CD4-positive, alpha-beta T cell treated with Interleukin-6 at 100 ng/mL for 8 hours (primary cell): ENCODE measurements at regions not wholly inside any gene's neighbourhood (a gene's known extent, or its start where the extent isn't known, plus 50 kb on each side); places are given as distances from the start of the nearest gene placed in this dataset.

Source experiments
- DNase-seq: peaks from one replicate; pipeline ENCODE4 v3.0.0-alpha.2; 2020; ENCODE audit warnings: mixed read lengths, low spot score

DNA sequence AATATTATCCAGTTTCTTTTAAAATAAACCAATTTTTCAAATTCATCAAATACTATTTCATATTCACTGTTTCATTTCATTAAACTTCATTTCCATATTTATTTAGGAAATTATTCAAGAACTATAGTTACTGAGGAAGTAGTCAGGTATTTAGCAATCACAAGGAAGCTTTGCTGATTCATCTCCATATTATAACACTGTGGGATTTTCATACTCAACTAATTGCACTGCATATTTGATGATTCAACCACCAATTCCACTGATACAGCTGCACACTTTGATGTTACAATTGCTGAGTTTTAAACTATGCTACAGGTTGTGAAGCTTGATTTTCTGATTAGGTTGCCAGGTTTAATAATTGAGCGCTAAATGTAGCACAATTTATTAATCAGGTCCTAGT, 556.8 kb upstream of the SLITRK1 start:
- DNase-seq, result no peak

DNA sequence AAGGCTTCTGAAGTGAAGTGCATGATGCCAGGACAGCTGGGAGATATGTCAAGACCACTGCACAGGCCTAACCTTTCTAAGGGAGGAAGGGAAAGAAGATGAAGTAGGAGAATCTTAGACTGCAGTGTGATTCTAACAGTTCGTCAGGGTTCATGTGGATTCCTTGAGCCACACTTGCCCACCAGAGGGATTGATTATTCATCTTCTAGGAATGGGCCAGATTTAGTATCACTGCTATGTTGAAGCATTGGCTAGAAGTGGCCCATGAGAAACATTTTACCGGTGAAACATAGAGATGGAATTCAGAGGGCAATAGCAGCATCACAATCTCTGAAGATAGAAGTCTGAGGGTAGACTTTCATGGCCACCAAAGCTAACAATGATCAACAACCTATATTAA, 550.8 kb upstream of the SLITRK1 start:
- no peak for DNase-seq

DNA sequence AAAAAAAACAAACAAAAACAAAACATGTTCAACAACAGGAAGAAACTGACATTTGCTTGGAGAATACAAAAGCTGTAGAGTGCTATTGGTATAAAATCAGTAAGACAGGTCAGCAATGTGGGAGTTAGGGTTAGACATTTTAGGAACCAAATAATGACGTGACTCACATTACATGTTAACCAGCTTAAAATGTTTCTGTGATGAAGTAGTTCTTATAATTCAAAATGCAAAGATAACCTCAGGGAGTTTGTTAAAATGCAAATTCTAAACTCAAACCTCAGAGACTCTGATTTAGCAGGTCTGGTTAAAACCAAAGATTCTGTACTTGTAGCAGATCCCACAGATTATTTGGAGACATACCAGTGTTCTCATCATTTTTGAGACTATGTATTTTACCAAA, 549.4 kb upstream of the SLITRK1 start:
- DNase-seq, result no peak

DNA sequence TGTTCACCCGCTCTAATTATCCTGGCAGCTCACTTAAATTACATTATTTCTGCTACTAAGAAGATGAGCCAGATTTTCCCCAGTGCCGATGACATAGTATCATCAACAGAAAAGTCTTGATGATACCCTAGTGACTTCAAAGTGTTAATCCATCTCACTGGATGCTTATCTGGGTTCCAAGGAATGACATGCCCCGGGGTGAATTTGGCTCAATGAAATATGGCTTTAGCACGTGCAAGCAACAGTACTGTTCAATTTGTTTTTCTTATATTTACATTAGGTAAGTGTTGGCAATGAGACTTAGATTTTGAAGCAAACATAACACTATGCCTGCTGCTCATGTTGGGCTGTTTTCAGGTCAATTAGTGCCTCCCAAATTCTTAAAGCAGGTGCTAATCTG, 548.2 kb upstream of the SLITRK1 start:
- no peak for DNase-seq

DNA sequence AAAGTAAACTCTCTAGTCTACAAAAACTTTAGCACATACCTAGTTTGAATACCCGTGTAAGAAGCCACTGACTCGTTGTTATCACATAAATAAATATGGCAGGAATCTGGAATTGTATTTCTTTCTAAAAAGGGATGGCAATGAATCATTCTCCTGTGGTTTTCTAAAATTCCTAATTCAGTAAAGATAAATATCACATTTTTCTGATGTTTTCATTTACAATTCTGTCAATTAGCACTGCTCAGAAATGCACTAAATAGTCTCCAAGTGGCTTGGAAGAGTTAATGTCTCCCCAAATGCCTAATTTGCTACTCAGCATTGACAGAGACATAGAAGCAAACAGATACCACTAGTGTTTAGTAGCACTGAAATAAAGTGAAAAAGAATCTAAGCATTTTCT, 547.7 kb upstream of the SLITRK1 start:
- no peak for DNase-seq

DNA sequence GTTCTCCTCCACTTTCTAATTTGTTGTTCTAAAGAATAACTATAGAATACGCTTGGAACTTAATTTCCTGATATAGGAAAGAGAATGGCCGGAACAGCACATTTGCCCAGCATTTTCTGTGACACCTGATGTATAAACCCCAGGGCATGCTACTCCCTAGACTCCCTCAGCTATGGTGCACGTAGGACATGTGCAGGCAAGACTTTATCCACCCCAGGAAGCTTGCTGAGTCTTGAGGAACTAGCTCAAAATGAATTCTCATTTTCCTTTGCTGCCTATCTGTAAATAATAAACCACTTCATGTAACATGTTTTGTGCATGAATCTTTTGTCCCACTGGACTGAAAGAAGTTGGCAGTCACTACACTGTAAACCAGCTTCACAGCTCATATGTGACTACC, 535.8 kb upstream of the SLITRK1 start:
- no peak for DNase-seq

DNA sequence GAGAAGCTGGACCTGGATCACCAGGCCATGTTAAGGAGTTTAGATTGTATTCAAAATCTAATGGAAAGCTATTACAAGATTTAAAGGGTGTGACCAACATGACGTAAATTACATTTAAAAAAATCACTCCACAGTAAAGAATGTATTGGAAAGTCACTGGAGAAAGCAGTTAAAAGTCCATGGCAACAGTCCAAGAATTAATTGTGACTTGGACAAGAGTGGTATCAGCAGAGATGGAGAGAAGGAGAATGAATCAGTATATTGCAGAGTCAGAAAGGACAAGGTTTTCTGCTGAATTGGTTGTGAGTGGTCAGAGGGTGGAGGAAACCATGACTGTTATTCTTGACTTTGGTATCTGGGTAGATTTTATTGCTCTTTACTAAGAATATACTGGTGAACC, 535.1 kb upstream of the SLITRK1 start:
- DNase-seq, result no peak

DNA sequence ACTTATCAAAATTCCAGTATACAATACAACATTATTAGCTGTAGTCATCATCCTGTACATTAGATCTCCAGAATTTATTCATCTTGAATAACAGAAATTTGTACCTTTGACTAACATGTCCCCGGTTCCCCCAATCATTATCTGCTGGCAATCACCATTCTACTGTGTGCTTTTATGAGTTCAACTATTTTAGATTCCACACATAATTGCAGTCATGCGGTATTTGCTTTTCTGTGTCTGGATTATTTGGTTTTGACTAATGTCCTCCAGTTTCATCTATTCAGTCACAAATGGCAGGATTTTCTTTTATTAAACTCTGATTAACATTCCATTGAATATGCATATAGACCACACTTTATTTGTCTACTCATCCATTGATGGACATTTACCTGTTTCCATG, 530.7 kb upstream of the SLITRK1 start:
- no peak for DNase-seq

DNA sequence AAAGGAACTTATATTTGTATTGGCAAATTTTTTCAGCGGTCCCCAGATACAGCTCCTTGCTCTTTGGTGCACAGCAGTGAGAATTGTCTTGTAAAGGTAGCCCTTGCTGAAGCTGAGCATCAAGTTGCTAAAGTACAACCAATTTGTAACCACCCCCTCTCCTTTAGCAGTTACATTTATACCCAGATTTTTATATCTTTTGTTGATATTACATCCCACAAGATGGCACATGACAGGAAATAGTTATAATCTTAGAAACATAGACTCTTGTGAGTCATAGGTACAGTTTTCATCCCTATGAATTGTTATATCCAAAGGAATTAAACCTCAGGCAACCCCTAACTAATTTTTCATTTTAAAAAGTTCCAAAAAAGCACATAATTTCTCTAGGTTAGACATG, 523.0 kb upstream of the SLITRK1 start:
- no peak for DNase-seq

DNA sequence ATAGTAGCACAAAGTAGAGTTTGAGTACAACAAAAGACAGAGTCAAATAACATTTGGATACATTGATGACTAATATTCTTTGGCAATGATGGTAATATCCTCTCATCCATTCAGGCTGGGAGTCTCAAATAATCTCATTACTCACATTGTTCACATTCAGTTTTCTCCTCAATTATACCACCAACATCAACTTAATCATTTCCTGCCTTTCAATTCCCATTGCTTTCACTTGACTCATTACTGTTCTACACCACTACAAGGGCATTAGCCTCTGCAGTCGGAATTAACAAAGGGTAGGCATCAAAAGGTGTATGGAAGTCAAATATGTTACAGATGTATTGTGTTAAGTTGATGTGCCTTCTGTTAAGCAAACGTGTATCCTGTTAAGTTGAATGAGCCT, 518.4 kb upstream of the SLITRK1 start:
- DNase-seq, result no peak

DNA sequence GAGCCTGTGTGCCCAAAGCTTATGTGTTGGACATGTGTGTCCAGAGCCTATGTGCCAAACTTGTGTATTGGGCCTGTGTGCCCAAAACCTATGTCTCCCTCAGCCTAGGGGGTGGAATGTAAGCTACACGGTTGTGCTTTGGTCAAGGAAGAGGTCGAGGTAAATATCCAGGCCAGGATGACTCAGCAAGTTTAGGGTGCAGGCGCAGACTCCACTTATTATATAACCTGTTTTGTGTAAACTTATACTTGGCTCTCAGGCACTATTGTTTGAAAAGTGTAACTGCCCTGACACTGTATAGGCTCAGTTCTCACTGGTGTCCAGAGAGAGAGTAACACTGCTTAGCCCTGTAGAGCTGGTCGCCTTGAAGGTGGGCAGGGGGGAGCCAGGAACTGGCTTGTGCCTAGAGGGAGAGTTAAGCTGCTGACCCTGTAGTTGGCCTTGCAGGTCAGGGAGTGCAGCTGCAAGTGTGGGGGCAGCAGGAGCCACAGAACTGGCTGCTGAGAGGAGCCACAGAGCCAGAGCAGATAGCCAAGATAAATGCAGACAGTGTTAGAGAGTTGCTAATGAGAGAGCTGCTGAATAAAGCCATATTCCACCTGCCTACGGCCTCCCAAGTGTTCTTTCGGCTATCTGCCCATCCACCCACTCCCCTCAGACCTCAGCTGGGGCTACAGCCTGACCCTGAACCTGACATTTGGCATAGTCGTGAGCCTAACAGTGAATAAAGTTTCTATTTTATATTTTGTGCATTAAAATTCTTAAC, 517.2 kb upstream of the SLITRK1 start:
- DNase-seq, result no peak

DNA sequence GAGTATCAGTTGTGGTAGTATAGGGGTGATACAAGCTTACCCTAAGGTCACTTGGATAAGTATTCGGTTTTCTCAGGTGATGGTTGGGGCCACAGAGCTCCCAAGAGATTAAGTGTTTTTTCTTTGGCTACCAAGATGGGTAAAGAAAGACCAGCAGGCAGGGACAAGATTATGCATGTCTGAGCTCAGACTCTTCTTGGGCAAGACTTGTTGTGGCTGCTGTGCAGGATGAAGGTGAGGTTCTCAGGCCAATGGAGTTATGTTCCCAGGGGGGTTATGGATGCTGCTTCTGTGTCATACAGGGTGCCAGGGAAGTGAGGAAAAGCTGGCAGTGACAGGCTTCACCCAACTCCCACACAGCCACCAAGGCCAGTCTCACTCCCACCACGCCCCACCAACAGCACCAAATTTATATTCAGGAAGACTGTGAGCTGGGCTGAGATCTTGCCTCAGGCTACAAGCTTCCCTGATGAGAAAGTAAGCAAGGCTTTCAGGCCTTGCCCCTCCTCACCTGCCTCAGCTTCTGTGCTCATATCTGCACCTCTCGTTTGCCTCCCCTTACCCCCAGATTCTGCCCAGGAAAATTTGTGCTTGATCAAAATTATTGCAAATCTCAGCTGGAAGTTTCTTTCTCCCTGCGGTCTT, 511.8 kb upstream of the SLITRK1 start:
- no peak for DNase-seq

DNA sequence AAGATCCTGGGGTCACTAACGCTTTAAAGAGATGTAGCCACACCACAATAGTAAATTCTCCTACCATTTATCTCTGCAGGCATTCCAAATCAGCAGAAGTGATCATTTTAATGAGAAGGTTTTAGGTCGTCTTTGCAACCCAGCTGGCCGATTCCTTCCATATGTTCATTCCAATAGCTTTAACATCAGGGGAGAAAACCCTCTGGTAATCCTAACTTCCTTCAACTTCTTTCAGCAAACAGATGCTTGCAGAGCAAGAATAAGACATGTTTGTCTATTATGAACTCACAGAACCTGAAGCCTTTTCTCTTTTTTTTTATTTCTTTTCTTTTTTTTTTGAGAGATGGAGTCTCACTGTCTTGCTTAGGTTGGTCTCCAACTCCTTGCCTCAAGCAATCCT, 498.6 kb upstream of the SLITRK1 start:
- DNase-seq, result no peak

DNA sequence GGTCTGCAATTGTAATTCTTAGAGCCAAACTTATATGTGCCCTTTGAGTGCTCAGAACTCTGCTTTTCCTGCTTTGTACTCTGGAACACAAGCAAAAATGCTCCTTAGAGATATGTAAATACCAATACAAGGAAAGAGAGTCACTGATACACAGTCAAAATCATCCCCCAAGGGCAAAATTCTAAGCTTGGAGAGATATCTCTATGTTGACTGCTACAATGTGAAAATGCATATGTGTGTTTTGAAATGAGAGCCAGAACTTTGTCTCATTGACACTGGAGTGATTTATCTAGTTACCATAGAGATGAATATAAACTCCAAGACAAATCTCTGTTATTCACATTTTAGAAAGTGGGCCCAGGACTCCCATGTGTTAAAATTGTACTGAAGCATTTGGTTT, 494.8 kb upstream of the SLITRK1 start:
- DNase-seq, result no peak

DNA sequence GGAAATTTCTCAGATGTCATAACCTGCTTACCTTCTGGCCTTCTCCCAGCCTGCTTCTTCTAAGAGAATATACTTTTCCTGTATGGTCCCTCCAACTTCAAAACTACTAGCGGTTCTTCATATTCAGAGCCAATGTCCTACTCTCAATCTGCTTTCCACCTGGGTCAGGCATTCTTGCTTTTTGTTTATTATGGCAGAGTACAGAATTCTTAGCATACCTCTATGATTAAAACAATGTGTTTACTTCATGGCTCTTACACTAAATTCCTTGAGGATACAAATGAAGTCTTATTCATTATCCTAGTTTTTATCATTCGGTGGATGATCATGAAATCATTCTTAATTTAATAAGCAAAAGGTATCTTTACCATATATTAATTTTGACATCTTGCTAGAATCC, 484.2 kb upstream of the SLITRK1 start:
- DNase-seq, result no peak

DNA sequence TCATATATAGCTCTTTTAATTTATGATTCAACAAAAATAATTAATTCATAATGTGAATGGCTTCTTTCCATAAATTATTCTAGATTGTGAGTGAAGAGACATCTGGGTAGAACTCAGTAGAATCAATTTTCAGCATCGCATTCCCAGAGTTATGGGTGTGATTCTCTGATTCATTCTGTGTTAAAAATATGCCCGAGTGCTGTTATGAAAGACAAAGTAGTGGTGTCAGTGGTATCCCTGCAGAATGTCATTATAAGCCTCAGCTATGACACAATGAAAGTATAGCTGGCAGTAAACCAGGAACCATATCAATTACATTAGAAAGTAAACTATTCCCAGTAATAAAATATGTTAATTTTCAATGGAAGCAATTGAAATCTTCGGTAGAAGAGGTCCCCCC, 480.5 kb upstream of the SLITRK1 start:
- no peak for DNase-seq

DNA sequence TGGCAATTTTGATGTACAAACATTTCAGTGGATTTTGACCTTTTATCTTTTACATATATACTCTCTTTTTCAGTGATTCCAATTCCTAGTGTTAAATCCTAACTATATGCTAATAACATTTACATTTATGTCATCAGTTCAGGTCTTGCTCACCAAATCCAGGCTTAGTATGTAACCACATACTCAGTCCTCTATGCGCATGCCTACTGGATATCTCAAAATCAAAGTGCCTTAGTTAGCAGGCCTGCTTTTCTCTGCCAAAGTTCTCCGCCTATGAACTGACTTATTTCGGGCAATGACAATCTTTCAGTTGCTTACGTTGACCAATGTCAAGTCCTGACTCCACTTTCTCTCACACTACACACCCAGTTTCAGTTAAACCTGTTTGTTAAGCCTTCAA, 478.5 kb upstream of the SLITRK1 start:
- no peak for DNase-seq

DNA sequence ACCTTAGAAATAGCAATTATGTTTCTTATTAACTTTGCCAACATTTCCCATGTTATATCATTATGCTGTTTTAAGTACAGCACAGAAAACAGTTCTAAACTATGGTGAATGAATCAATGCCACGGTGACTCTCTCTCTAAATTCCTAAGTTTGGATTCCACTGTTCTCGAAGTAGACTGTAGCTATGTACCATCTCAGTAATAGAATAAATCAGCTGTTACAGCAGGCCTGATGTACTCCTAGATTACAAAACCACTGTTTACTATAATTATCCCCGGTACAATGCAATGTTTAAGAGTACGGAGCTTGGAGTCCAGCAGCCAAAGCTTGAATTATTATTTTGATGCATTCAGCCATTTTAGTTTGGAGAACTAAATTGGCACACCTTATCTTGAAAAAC, 476.3 kb upstream of the SLITRK1 start:
- no peak for DNase-seq

DNA sequence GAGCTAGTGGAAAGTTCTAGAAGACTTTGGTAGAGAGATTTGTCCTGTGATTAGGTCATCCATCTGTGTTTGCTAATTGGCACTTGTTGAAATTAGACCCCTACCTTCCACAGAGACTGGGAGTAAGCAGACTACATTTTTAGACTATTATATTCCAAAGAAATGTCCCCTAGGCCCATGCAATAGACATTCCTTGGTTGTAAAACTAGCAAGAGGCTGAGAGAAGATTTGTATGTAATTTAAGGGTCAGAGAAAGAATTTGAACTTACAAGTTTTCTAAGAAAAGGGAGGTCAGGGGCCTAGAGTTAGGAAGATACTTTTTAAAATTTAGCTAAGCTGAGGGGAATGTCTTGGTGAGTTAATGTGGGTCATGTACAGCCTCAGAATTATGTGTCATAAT, 470.7 kb upstream of the SLITRK1 start:
- no peak for DNase-seq

DNA sequence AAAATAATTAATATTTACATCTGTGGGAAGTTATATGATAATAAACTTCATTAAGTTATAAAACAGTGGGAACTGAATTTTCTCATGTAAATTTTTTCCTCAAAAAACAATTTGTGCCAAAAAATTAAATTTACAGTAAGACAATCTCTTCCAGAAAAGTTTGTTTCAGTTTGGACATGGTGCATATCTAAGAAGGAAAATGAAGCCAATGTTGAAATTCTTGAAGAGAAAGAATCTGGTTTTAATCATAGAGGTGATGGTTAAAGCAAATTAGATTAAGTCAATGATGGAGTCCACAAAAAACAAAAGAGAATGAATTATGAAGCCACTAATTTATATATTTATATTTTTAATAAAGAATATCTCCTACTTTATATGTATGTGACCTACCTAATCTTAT, 457.2 kb upstream of the SLITRK1 start:
- no peak for DNase-seq

DNA sequence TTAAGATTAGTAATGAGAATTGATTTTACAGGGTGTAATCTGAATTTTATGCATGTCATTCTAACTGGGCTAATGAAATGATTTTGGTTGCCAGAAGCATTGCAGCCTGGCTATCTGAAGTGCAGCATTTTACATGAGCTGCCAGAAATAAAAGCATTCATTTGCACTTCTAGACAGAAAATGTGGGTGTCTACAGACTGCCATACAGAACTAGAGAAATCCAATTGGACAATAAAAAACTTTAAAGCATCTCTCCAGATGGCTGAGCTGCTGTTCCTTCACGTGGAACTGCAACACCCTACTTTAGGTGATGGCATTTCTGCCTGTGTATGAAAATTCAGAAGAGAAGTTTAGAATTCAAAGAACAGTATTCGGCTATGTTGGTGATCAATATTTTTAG, 450.1 kb upstream of the SLITRK1 start:
- no peak for DNase-seq

DNA sequence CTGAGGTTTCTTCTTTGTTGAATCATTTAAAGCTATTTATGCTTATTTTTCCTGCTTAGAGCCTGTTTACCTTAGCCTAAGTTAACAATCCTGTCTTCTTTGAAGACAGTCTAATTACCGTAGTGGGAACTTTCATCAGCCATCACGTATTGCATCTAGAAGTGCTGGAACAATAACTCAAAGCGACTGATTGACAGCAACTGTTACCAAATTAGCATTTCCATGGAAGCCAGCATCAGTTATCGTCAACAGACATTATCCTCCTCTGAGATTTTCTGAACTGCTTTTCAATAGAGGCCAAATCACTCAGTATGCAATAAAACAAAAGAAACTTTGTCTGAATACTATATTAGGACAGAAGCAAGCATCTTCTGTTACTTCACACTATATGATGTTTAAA, 433.3 kb upstream of the SLITRK1 start:
- DNase-seq, result no peak

DNA sequence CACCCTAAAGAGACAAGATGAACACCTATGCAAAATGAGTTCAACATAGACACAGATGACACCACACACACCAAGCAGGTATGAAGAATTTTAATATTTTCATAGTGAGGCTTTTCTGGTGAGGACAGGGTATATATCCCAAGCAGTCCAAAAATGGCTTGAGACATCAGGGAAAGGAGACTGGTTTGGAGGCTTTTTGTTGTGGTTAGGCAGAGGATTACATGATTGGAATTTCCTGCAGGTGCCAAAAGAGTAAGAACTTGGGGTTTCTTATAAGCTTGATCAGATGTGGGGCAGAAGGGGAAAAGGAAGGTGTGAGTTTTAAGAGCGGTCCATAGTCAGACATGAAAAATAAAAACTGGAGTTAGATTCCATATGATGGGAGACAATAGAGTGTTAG, 420.8 kb upstream of the SLITRK1 start:
- DNase-seq, result no peak

DNA sequence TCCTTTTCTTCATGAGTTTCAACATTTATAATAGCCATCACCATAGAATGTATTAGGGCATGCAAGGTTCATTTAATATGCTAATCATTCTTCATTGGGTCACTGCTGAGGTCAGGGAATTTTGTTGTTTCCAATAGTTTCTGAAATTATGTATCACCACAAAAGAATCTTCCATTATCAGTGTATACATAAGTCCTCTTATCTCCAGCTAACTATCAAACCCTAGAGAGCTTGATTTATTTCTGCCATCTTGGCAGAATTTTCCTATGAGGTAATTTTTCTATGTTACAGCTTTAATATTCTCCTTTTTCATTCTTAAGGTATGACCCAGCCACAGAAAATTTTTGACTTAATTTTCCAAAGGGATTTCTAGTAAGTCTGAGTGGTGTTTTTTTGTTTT, 415.0 kb upstream of the SLITRK1 start:
- no peak for DNase-seq
